GM18519 (cell line): ENCODE measurements at regions not wholly inside any gene's neighbourhood (a gene's known extent, or its start where the extent isn't known, plus 50 kb on each side); places are given as distances from the start of the nearest gene placed in this dataset.

Source experiments
- ATAC-seq: cut with Tn5 transposase; IDR thresholded peaks from one replicate; pipeline ENCODE4 v1.9.1; 2021; ENCODE audit warnings: mild to moderate bottlenecking, moderate library complexity; ENCODE audit not compliant: unreplicated experiment, low FRiP score

GRCh38 chr12:13273850-13274249 lies 77.3 kb downstream of the EMP1 start:
- no peak for ATAC-seq

DNA sequence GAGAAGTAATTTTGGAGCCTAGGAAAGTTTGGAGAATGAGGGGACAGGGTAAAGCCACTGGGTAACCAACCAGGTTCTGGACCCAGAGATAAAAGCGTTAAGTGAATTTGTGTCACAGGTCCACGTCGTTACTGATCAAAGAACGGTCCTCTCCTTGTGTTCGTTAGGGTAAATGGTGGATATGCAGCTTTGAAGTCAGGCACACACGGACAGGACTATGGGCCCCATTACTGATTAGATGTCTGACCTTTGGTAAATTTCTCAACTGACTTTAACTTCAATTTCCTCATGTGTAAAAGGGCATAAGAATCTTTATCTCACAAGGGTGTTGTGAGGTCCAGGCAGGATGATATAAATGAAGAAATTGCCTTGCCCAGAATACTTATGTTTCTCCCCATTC lies 76.6 kb downstream of the EMP1 start:
- no peak for ATAC-seq

DNA sequence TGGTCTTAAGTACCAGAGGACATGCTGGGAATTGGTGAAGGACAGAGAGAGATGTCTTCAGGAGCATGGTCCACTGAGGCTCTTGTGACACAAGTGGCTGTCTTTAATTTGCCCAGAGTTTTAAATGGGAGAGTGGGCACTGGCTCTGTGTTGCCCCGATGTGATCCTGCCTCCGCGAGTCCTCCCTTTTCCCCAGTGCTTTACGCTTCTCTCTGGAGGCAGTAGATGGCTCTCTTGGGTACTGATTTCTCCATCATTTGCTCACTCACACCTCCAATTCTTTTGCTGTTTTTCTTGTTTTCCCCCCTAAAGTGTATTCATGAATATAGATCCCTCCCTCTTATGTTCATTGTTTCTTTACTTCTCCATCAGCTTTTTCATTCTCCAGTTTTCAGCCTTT lies 74.3 kb downstream of the EMP1 start:
- no peak for ATAC-seq
